ENCODE measurements at regions not wholly inside any gene's neighbourhood (a gene's known extent, or its start where the extent isn't known, plus 50 kb on each side); places are given as distances from the start of the nearest gene placed in this dataset.

- TF ChIP-seq RFX5 (IDR thresholded peaks at IDR 0.05; ENCODE audit: low read depth, low read length) (no peak), MAFK (IDR thresholded peaks at IDR 0.05; ENCODE audit: low read depth, low read length) (no peak), MXI1 (IDR thresholded peaks at IDR 0.05; ENCODE audit: borderline replicate concordance, low read depth, low read length) (no peak), MAZ (IDR thresholded peaks at IDR 0.05; ENCODE audit: borderline replicate concordance, low read depth, low read length) (no peak), SMC3 (IDR thresholded peaks at IDR 0.05; ENCODE audit: low read depth, low read length) (no peak), POLR2A (IDR thresholded peaks at IDR 0.05; ENCODE audit: low read depth, low read length) (no peak), RAD21 (IDR thresholded peaks at IDR 0.05; ENCODE audit: low read length) (no peak), NFE2L2 (IDR thresholded peaks at IDR 0.05; ENCODE audit: low read depth, low read length) (no peak), CEBPB (IDR thresholded peaks at IDR 0.05; ENCODE audit: low read depth, low read length) (no peak), BHLHE40 (IDR thresholded peaks at IDR 0.05; ENCODE audit: low read depth, low read length) (no peak)
- TF ChIP-seq, protein P1, sequence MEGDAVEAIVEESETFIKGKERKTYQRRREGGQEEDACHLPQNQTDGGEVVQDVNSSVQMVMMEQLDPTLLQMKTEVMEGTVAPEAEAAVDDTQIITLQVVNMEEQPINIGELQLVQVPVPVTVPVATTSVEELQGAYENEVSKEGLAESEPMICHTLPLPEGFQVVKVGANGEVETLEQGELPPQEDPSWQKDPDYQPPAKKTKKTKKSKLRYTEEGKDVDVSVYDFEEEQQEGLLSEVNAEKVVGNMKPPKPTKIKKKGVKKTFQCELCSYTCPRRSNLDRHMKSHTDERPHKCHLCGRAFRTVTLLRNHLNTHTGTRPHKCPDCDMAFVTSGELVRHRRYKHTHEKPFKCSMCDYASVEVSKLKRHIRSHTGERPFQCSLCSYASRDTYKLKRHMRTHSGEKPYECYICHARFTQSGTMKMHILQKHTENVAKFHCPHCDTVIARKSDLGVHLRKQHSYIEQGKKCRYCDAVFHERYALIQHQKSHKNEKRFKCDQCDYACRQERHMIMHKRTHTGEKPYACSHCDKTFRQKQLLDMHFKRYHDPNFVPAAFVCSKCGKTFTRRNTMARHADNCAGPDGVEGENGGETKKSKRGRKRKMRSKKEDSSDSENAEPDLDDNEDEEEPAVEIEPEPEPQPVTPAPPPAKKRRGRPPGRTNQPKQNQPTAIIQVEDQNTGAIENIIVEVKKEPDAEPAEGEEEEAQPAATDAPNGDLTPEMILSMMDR (conservative IDR thresholded peaks at IDR 0.05; ENCODE audit: low read depth, low read length) = no peak
- TF ChIP-seq, protein P2, sequence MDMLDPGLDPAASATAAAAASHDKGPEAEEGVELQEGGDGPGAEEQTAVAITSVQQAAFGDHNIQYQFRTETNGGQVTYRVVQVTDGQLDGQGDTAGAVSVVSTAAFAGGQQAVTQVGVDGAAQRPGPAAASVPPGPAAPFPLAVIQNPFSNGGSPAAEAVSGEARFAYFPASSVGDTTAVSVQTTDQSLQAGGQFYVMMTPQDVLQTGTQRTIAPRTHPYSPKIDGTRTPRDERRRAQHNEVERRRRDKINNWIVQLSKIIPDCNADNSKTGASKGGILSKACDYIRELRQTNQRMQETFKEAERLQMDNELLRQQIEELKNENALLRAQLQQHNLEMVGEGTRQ (IDR thresholded peaks at IDR 0.05; ENCODE audit: low read depth, low read length) = no peak
These were observed 549.2 kb upstream of the POM121L12 start for GRCh38 chr7:52486267-52486666.
